NCI-H748 (cell line): ENCODE measurements at regions not wholly inside any gene's neighbourhood (a gene's known extent, or its start where the extent isn't known, plus 50 kb on each side); places are given as distances from the start of the nearest gene placed in this dataset.
"Not testable (repeated sequence)": the region's sequence is repeated elsewhere in the genome, so short reads cannot be mapped to it uniquely, and the experiment has no call there.

Experiments used
- DNase-seq: peaks from one replicate; lab custom pipeline; 2025; ENCODE audit not compliant: unreplicated experiment; lab: John Stamatoyannopoulos, UW

- peak; percentile 86 for DNase-seq
These were observed 69.8 kb downstream of the IGSF1 start for GRCh38 chrX:131219271-131219670.

GRCh38 chrX:131217989-131218388 lies 71.1 kb downstream of the IGSF1 start:
- DNase-seq, result peak; percentile 10

- no peak for DNase-seq
These were observed 72.3 kb downstream of the IGSF1 start for GRCh38 chrX:131216828-131217227.

GRCh38 chrX:131213400-131213799 lies 75.7 kb downstream of the IGSF1 start:
- no peak for DNase-seq

- DNase-seq, result no peak
These were observed 86.3 kb downstream of the IGSF1 start for GRCh38 chrX:131202766-131203165.

- DNase-seq, result no peak
These were observed 87.1 kb downstream of the IGSF1 start for GRCh38 chrX:131201986-131202385.

GRCh38 chrX:131199091-131199490 lies 90.0 kb downstream of the IGSF1 start:
- no peak for DNase-seq

GRCh38 chrX:131187206-131187605 lies 101.9 kb downstream of the IGSF1 start:
- no peak for DNase-seq

GRCh38 chrX:131170148-131170547 lies 112.0 kb downstream of the ARHGAP36 start:
- no peak for DNase-seq

GRCh38 chrX:131163645-131164044 lies 105.5 kb downstream of the ARHGAP36 start:
- not testable (repeated sequence) for DNase-seq

GRCh38 chrX:131157656-131158055 lies 99.5 kb downstream of the ARHGAP36 start:
- not testable (repeated sequence) for DNase-seq

- DNase-seq, result no peak
These were observed 88.6 kb downstream of the ARHGAP36 start for GRCh38 chrX:131146702-131147101.
